KMS-11 (cell line): ENCODE measurements at regions not wholly inside any gene's neighbourhood (a gene's known extent, or its start where the extent isn't known, plus 50 kb on each side); places are given as distances from the start of the nearest gene placed in this dataset.
A peak's percentile ranks its signal among the peaks of the same experiment; 100 is the strongest.

Experiments used
- H2AFZ ChIP-seq: fragments of 200-600 bp; sonication (generic); 2 replicates; pipeline ENCODE4 v1.6.1; 2016; ENCODE audit warnings: antibody characterized with exemption, mixed run types, low read depth
- H3K27ac ChIP-seq: fragments of 200-600 bp; sonication (generic); 2 replicates; pipeline ENCODE4 v1.6.1; 2016; ENCODE audit warnings: mild to moderate bottlenecking, mixed run types
- H3K27me3 ChIP-seq: fragments of 200-600 bp; sonication (generic); 2 replicates; pipeline ENCODE4 v1.6.1; 2017; ENCODE audit warnings: mild to moderate bottlenecking, low read depth, mixed run types, moderate library complexity; ENCODE audit not compliant: insufficient read depth
- H3K36me3 ChIP-seq: fragments of 200-600 bp; sonication (generic); 2 replicates; pipeline ENCODE4 v1.6.1; 2017; ENCODE audit warnings: mild to moderate bottlenecking, mixed run types; ENCODE audit not compliant: insufficient read depth
- H3K4me1 ChIP-seq: fragments of 200-600 bp; sonication (generic); 2 replicates; pipeline ENCODE4 v1.6.1; 2016; ENCODE audit warnings: mild to moderate bottlenecking, low read depth, mixed run types; ENCODE audit not compliant: poor library complexity, severe bottlenecking
- H3K4me2 ChIP-seq: fragments of 200-600 bp; sonication (generic); 2 replicates; pipeline ENCODE4 v1.7.0; 2016; ENCODE audit warnings: mild to moderate bottlenecking, mixed run types
- H3K4me3 ChIP-seq: fragments of 200-600 bp; sonication (generic); IDR thresholded peaks from 2 replicates; pipeline ENCODE4 v1.6.1; 2017; ENCODE audit warnings: low read depth, low read length, mixed read lengths; ENCODE audit not compliant: insufficient read depth
- H3K79me2 ChIP-seq: fragments of 200-600 bp; sonication (generic); 2 replicates; pipeline ENCODE4 v1.6.1; 2016; ENCODE audit warnings: low read depth, mixed run types; ENCODE audit not compliant: insufficient read depth
- H3K9ac ChIP-seq: fragments of 200-600 bp; sonication (generic); 2 replicates; pipeline ENCODE4 v1.6.1; 2016; ENCODE audit warnings: mild to moderate bottlenecking, mixed run types
- H4K20me1 ChIP-seq: fragments of 200-600 bp; sonication (generic); 2 replicates; pipeline ENCODE4 v1.6.1; 2016; ENCODE audit warnings: mild to moderate bottlenecking, mixed run types; ENCODE audit not compliant: insufficient read depth
- TF ChIP-seq, protein P1 (sequence below): fragments of 200-600 bp; sonication (generic); conservative IDR thresholded peaks from 2 replicates; pipeline ENCODE4 v1.6.1; 2017; ENCODE audit warnings: low read depth, mild to moderate bottlenecking, antibody characterized with exemption, low read length, moderate library complexity, mixed read lengths

DNA sequence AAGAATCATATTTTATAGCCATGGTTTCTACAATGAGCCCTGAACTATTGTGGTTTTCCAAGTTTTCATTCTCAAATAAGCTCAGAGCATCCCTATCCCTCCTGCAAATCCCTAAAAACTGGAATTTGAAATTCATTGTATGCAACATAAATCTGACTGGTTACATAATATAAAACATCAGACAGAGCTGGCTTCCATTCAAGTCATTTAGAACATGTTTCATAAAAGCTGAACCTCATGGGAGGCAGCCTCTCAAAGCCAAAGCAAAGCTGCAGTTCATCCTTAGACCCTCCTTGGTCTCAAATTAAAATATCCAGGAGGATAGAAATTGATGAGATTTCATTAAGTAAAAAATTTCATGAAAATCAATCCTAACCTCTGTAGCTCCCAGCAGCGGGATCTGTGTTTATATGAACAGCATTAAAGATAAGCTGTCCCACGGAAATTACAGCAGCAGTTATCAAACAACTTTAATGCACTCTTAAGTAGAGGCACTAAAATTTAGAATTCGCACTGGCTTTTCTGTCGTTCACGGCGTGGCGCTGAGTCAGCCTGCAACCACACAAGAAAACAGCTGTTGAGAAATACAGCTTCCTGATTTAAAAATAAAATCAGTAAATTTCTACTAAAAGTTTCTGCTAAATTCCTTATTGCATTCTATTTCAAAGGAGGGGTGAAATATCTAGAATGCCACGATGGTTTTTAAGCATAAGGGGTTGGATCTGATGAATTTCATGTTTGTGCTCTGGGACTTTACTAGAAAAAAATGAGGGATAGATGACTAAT, 99.9 kb upstream of the TIAM1 start:
- no peak overlapping the region for H3K4me2 ChIP-seq

DNA sequence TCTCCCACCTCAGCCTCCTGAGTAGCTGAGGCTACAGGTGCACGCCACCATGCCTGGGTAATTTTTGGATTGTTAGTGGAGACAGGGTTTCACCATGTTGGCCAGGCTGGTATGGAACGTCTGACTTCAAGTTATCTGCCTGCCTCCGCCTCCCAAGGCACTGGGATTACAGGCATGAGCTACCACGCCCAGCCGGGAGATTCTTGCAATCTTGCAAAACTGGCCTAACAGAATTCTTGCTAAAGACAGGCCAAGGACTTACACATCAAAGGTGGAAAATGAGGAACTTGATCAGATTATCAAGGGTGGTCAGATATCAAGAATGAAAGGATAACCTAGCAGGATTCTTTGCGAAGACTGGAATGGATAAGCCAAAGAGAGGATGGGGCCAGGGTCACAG, 98.3 kb upstream of the TIAM1 start:
- TF ChIP-seq, protein P1, sequence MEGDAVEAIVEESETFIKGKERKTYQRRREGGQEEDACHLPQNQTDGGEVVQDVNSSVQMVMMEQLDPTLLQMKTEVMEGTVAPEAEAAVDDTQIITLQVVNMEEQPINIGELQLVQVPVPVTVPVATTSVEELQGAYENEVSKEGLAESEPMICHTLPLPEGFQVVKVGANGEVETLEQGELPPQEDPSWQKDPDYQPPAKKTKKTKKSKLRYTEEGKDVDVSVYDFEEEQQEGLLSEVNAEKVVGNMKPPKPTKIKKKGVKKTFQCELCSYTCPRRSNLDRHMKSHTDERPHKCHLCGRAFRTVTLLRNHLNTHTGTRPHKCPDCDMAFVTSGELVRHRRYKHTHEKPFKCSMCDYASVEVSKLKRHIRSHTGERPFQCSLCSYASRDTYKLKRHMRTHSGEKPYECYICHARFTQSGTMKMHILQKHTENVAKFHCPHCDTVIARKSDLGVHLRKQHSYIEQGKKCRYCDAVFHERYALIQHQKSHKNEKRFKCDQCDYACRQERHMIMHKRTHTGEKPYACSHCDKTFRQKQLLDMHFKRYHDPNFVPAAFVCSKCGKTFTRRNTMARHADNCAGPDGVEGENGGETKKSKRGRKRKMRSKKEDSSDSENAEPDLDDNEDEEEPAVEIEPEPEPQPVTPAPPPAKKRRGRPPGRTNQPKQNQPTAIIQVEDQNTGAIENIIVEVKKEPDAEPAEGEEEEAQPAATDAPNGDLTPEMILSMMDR, result no peak
- Histone ChIP-seq H3K36me3 (no peaks in the 10 kb centered on the region), H3K79me2 (no peaks in the 10 kb centered on the region), H3K4me1 (peaks cover 8% of the 10 kb centered on the region), H4K20me1 (no peaks in the 10 kb centered on the region), H3K27ac (no peak overlapping the region), H3K4me3 (no peak overlapping the region), H3K9ac (no peak overlapping the region), H2AFZ (no peak overlapping the region), H3K4me2 (no peak overlapping the region), H3K27me3 (no peaks in the 10 kb centered on the region)

More for the DNA sequence above, 99.9 kb upstream of the TIAM1 start:
- Histone ChIP-seq H3K4me3 (no peak overlapping the region), H3K36me3 (no peaks in the 10 kb centered on the region), H4K20me1 (no peaks in the 10 kb centered on the region), H3K79me2 (no peaks in the 10 kb centered on the region), H3K27me3 (no peaks in the 10 kb centered on the region), H3K27ac (no peak overlapping the region), H3K4me1 (peaks cover 8% of the 10 kb centered on the region), H2AFZ (no peak overlapping the region), H3K9ac (no peak overlapping the region)
- TF ChIP-seq, protein P1, result no peak

DNA sequence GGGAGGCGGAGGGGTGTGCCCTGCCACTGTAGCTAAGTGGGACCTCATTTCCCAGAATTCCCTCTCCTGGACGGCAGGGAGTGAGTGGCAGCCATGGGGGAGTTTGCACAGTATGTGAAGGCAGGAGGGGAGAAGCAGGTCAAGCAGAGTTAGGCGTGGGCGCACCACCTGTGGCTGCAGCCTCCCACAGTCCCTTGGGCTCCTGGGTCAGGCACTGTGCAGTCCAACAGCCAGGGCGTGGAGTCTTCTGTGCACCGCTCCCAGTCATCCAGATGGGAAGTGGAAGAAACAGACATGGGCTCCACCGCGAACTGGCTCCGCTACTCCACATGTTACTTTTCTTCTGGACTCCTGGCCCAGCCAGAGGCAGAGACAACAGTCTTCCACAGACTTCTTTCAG, 85.4 kb upstream of the TIAM1 start:
- no peak overlapping the region for H2AFZ ChIP-seq
- no peaks in the 10 kb centered on the region for H3K27me3 ChIP-seq
- no peak overlapping the region for H3K4me2 ChIP-seq
- peaks cover 42% of the 10 kb centered on the region for H3K4me1 ChIP-seq
- no peak overlapping the region for H3K4me3 ChIP-seq
- no peaks in the 10 kb centered on the region for H4K20me1 ChIP-seq
- no peak overlapping the region for H3K27ac ChIP-seq
- TF ChIP-seq, protein P1, result no peak
- no peaks in the 10 kb centered on the region for H3K79me2 ChIP-seq
- H3K9ac ChIP-seq, result no peak overlapping the region
- no peaks in the 10 kb centered on the region for H3K36me3 ChIP-seq

DNA sequence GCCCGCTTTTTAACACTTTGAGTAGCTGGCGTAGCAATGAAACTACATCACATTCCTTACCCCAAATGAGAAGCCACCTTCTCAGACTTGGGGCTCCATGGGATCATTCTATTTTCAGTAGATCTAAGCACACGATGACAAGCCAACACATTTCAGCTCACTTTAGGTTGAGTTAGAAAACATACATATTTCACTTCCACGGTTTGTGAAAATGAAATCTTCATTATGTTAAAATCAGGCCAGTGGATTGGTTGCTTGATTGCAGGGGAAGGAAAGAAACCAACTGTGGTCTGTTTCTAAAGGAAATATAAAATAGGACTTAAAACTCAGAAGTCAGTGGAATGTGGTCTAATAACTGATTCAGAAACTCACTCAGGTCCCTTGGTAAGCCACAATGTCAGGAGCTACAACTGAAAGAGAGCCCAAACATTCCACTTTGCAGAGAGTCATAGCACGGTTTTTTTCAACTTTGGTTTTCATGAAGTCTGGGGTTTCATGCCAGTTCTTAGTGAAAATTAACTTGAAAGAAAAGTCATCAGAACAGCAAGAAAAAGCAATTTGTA, 82.3 kb upstream of the TIAM1 start:
- TF ChIP-seq, protein P1, result no peak
- Histone ChIP-seq H3K27me3 (no peaks in the 10 kb centered on the region), H3K4me1 (peaks cover 42% of the 10 kb centered on the region), H4K20me1 (no peaks in the 10 kb centered on the region), H3K4me2 (peak overlapping the region; percentile 33; the same call in 1 of the 2 replicates), H3K4me3 (no peak overlapping the region), H3K36me3 (no peaks in the 10 kb centered on the region), H3K27ac (peak overlapping the region; percentile 41), H2AFZ (no peak overlapping the region), H3K9ac (no peak overlapping the region), H3K79me2 (no peaks in the 10 kb centered on the region)
